Activated CD4-positive, alpha-beta T cell treated with anti-CD3 and anti-CD28 coated beads for 36 hours (primary cell): ENCODE measurements at regions not wholly inside any gene's neighbourhood (a gene's known extent, or its start where the extent isn't known, plus 50 kb on each side); places are given as distances from the start of the nearest gene placed in this dataset.

ENCODE experiments used
- ATAC-seq: fragments of 200-7000 bp; cut with Tn5 transposase; one replicate; pipeline ENCODE4 v1.10.0; 2021; ENCODE audit warnings: mild to moderate bottlenecking, moderate library complexity
- CTCF ChIA-PET: fragments of 350-600 bp; sonication (Branson Sonifier 250); formaldehyde crosslinking; loops from one replicate; lab custom pipeline; 2021; ENCODE audit warnings: antibody characterized with exemption; lab: Charles Lee
- POLR2A ChIA-PET: fragments of 350-600 bp; sonication (Branson Sonifier 250); formaldehyde crosslinking; loops from one replicate; lab custom pipeline; 2021; ENCODE audit warnings: antibody characterized with exemption, inconsistent platforms; lab: Charles Lee
- DNase-seq: peaks from one replicate; pipeline ENCODE4 v3.0.0-alpha.2; 2020
- H3K27ac Mint-ChIP-seq: one replicate; pipeline ENCODE4 v1.8.0; 2021; ENCODE audit warnings: mixed read lengths
- H3K27me3 Mint-ChIP-seq: one replicate; pipeline ENCODE4 v1.8.0; 2021; ENCODE audit warnings: mixed read lengths
- H3K36me3 Mint-ChIP-seq: one replicate; pipeline ENCODE4 v1.8.0; 2021; ENCODE audit warnings: low read depth, mixed read lengths
- H3K4me1 Mint-ChIP-seq: one replicate; pipeline ENCODE4 v1.8.0; 2021; ENCODE audit warnings: mixed read lengths
- H3K4me3 Mint-ChIP-seq: one replicate; pipeline ENCODE4 v1.8.0; 2021; ENCODE audit warnings: mild to moderate bottlenecking, moderate library complexity, mixed read lengths
- H3K9me3 Mint-ChIP-seq: one replicate; pipeline ENCODE4 v1.8.0; 2021; ENCODE audit warnings: low read depth, mixed read lengths
- intact Hi-C, 2 experiments: fragments of 100-400 bp; cut with DNase I in 1 of 2; cut with micrococcal nuclease in 1 of 2; formaldehyde crosslinking; loops; one replicate each; pipeline versions ENCODE4 v1.14.2 to v1.15.1; 2022 to 2024; cut with DNase I, micrococcal nuclease

GRCh38 chr2:216774180-216774579 is 78.8 kb upstream of the IGFBP5 start:
- peaks cover 4% of the 10 kb centered on the region for H3K27me3 Mint-ChIP-seq
- H3K4me1 Mint-ChIP-seq: no peaks in the 10 kb centered on the region
- intact Hi-C loops: no loop called here
- H3K27ac Mint-ChIP-seq: no peak overlapping the region
- no peaks in the 10 kb centered on the region for H3K36me3 Mint-ChIP-seq
- ATAC-seq (no peak), DNase-seq (no peak)
- CTCF ChIA-PET: interaction anchor here (1.0 kb wide), 1 partner anchor 15 kb away, joined by 4 read pairs; no protein-coding TSS in a partner anchor
- no peak overlapping the region for H3K4me3 Mint-ChIP-seq
- POLR2A ChIA-PET: no interaction called here
- no peaks in the 10 kb centered on the region for H3K9me3 Mint-ChIP-seq

- Mint-ChIP-seq H3K27me3 (peaks cover 2% of the 10 kb centered on the region), H3K4me1 (no peaks in the 10 kb centered on the region), H3K9me3 (no peaks in the 10 kb centered on the region), H3K27ac (no peak overlapping the region), H3K4me3 (no peak overlapping the region), H3K36me3 (no peaks in the 10 kb centered on the region)
- ATAC-seq (no peak), DNase-seq (no peak)
- ChIA-PET POLR2A (no interaction called here), CTCF (interaction anchor here (1.0 kb wide), 1 partner anchor 14 kb away, joined by 4 read pairs; no protein-coding TSS in a partner anchor)
- intact Hi-C loops: no loop called here
These were observed 77.7 kb upstream of the IGFBP5 start for GRCh38 chr2:216773072-216773471.

GRCh38 chr2:216770717-216771116 is 75.4 kb upstream of the IGFBP5 start:
- ChIA-PET POLR2A (no interaction called here), CTCF (interaction anchor here (0.6 kb wide), 1 partner anchor 108 kb away, joined by 3 read pairs; no protein-coding TSS in a partner anchor)
- Mint-ChIP-seq H3K9me3 (no peaks in the 10 kb centered on the region), H3K4me3 (no peak overlapping the region), H3K4me1 (no peaks in the 10 kb centered on the region), H3K36me3 (no peaks in the 10 kb centered on the region), H3K27ac (no peak overlapping the region), H3K27me3 (peaks cover 5% of the 10 kb centered on the region)
- ATAC-seq (no peak), DNase-seq (no peak)
- intact Hi-C loops: no loop called here

GRCh38 chr2:216770050-216770449 is 74.7 kb upstream of the IGFBP5 start:
- H3K9me3 Mint-ChIP-seq: no peaks in the 10 kb centered on the region
- peaks cover 7% of the 10 kb centered on the region for H3K27me3 Mint-ChIP-seq
- DNase-seq: no peak
- no peak overlapping the region for H3K4me3 Mint-ChIP-seq
- no peak overlapping the region for H3K27ac Mint-ChIP-seq
- no peaks in the 10 kb centered on the region for H3K36me3 Mint-ChIP-seq
- ChIA-PET POLR2A (no interaction called here), CTCF (interaction anchor here (0.5 to 1.0 kb wide), 4 partner anchors 11 to 641 kb away, joined by 3 read pairs; no protein-coding TSS in a partner anchor)
- H3K4me1 Mint-ChIP-seq: no peaks in the 10 kb centered on the region
- intact Hi-C loops: no loop called here
- ATAC-seq: no peak

GRCh38 chr2:216769626-216770025 is 74.3 kb upstream of the IGFBP5 start:
- intact Hi-C loops: no loop called here
- no peaks in the 10 kb centered on the region for H3K36me3 Mint-ChIP-seq
- H3K9me3 Mint-ChIP-seq: no peaks in the 10 kb centered on the region
- ChIA-PET POLR2A (no interaction called here), CTCF (interaction anchor here (0.5 to 1.0 kb wide), 3 partner anchors 11 to 641 kb away, joined by 3 read pairs; no protein-coding TSS in a partner anchor)
- ATAC-seq: no peak
- peaks cover 9% of the 10 kb centered on the region for H3K27me3 Mint-ChIP-seq
- no peak overlapping the region for H3K27ac Mint-ChIP-seq
- no peak for DNase-seq
- no peaks in the 10 kb centered on the region for H3K4me1 Mint-ChIP-seq
- H3K4me3 Mint-ChIP-seq: no peak overlapping the region

- intact Hi-C loops: no loop called here
- POLR2A ChIA-PET: no interaction called here
- Mint-ChIP-seq H3K4me1 (no peaks in the 10 kb centered on the region), H3K4me3 (no peak overlapping the region), H3K27me3 (peaks cover 9% of the 10 kb centered on the region), H3K9me3 (no peaks in the 10 kb centered on the region), H3K27ac (no peak overlapping the region), H3K36me3 (no peaks in the 10 kb centered on the region)
- no peak for ATAC-seq
- CTCF ChIA-PET: interaction anchor here (1.0 kb wide), 1 partner anchor 12 kb away, joined by 3 read pairs; no protein-coding TSS in a partner anchor
- no peak for DNase-seq
These were observed 73.6 kb upstream of the IGFBP5 start for GRCh38 chr2:216768908-216769411.

- Mint-ChIP-seq H3K27me3 (peaks cover 13% of the 10 kb centered on the region), H3K4me1 (no peaks in the 10 kb centered on the region), H3K4me3 (no peak overlapping the region), H3K36me3 (no peaks in the 10 kb centered on the region), H3K9me3 (no peaks in the 10 kb centered on the region), H3K27ac (no peak overlapping the region)
- ChIA-PET POLR2A (no interaction called here), CTCF (no interaction called here)
- ATAC-seq: no peak
- no peak for DNase-seq
- intact Hi-C loops: no loop called here
These were observed 70.5 kb upstream of the IGFBP5 start for GRCh38 chr2:216765761-216766262.

- Mint-ChIP-seq H3K9me3 (no peaks in the 10 kb centered on the region), H3K36me3 (no peaks in the 10 kb centered on the region), H3K4me3 (no peak overlapping the region), H3K4me1 (no peaks in the 10 kb centered on the region), H3K27me3 (peaks cover 13% of the 10 kb centered on the region), H3K27ac (no peak overlapping the region)
- ChIA-PET CTCF (interaction anchor here (0.6 kb wide), 1 partner anchor 609 kb away, joined by 3 read pairs; no protein-coding TSS in a partner anchor), POLR2A (no interaction called here)
- no peak for ATAC-seq
- DNase-seq: no peak
- intact Hi-C loops: no loop called here
These were observed 68.0 kb upstream of the IGFBP5 start for GRCh38 chr2:216763396-216763795.

GRCh38 chr2:216761809-216762208 is 66.5 kb upstream of the IGFBP5 start:
- H3K27me3 Mint-ChIP-seq: peaks cover 12% of the 10 kb centered on the region
- no peaks in the 10 kb centered on the region for H3K9me3 Mint-ChIP-seq
- DNase-seq: no peak
- no peaks in the 10 kb centered on the region for H3K4me1 Mint-ChIP-seq
- ChIA-PET POLR2A (no interaction called here), CTCF (no interaction called here)
- intact Hi-C loops: no loop called here
- no peaks in the 10 kb centered on the region for H3K36me3 Mint-ChIP-seq
- no peak overlapping the region for H3K4me3 Mint-ChIP-seq
- ATAC-seq: no peak
- H3K27ac Mint-ChIP-seq: no peak overlapping the region

GRCh38 chr2:216761133-216761532 is 65.8 kb upstream of the IGFBP5 start:
- H3K27ac Mint-ChIP-seq: no peak overlapping the region
- ATAC-seq: no peak
- ChIA-PET CTCF (no interaction called here), POLR2A (no interaction called here)
- no peak overlapping the region for H3K4me3 Mint-ChIP-seq
- DNase-seq: no peak
- no peaks in the 10 kb centered on the region for H3K9me3 Mint-ChIP-seq
- no peaks in the 10 kb centered on the region for H3K4me1 Mint-ChIP-seq
- H3K27me3 Mint-ChIP-seq: peaks cover 12% of the 10 kb centered on the region
- no peaks in the 10 kb centered on the region for H3K36me3 Mint-ChIP-seq
- intact Hi-C loops: no loop called here

GRCh38 chr2:216758256-216759155 is 63.2 kb upstream of the IGFBP5 start:
- Mint-ChIP-seq H3K36me3 (no peaks in the 10 kb centered on the region), H3K4me1 (no peaks in the 10 kb centered on the region), H3K4me3 (no peak overlapping the region), H3K9me3 (no peaks in the 10 kb centered on the region), H3K27ac (no peak overlapping the region), H3K27me3 (peaks cover 6% of the 10 kb centered on the region)
- POLR2A ChIA-PET: no interaction called here
- intact Hi-C loops: no loop called here
- CTCF ChIA-PET: interaction anchor here (0.5 to 1.5 kb wide), 2 partner anchors 15 to 58 kb away, joined by 3 to 4 read pairs; no protein-coding TSS in a partner anchor
- ATAC-seq (no peak), DNase-seq (no peak)
